Caki2 (cell line): ENCODE measurements at regions not wholly inside any gene's neighbourhood (a gene's known extent, or its start where the extent isn't known, plus 50 kb on each side); places are given as distances from the start of the nearest gene placed in this dataset.
A peak's percentile ranks its signal among the peaks of the same experiment; 100 is the strongest.

ENCODE experiments used
- DNase-seq: peaks from one replicate; pipeline ENCODE4 v3.0.0-alpha.2; 2015; ENCODE audit warnings: low read depth
- in situ Hi-C: cut with HindIII; loops from 2 replicates; pipeline ENCODE4 v1.10.0; 2016; ENCODE audit warnings: low sequenced_read_pairs, low pct_unique_long_range_greater_than_20kb, mixed read lengths

DNA sequence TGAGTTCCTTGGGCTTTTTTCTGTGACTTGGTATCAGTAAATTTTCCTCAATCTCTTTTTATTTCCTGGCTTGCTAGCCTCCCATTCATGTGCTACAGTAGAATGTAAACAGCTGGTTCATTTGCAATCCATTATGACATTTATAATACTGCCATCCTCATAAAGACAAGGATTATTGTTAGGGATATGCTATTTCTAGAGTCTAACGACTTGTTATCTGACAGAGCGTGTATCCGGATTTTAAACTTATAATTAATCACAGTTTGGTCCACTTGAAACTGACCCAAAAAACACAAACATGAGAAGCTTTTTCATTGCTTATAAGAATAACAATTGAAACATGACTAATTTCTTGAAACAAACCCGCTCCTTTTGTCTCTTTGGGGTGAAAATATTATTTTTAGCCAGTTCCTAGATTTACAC, 585.8 kb downstream of the TLE4 start:
- in situ Hi-C loops, result no loop called here
- DNase-seq, result no peak

DNA sequence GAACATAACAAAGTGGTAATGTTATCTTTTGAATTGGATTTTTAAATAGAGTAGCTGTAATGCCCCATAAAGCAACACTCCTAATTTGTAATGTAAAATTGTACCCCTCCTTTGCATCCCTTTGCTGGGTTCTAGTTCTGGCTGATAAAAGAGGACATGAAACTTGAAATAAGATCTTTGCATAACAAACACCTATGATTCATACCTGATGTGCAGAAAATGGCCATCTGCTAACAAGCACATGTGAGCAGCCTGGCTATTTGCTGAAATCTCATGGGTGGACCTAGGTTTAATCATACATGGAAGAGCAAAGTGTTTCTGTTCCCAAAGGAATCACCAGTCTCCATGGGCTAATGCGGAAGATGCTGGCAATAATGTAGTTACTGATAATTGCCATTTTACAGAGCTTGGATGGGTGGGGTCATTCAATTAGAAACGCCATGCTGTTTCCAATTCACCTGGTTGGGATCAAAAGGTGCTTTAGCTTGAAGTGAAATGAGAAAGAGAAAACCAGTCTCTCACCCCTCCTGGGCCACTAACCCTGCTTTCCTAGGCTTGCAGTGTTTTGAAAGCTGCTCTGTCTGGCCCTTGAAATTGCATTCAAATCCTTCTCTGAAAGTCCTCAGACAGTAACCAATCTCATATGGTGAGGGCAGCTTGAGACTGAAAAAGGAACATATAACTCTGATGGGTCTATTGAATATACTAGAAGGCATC, 585.1 kb downstream of the TLE4 start:
- DNase-seq, result no peak
- in situ Hi-C loops, result no loop called here

DNA sequence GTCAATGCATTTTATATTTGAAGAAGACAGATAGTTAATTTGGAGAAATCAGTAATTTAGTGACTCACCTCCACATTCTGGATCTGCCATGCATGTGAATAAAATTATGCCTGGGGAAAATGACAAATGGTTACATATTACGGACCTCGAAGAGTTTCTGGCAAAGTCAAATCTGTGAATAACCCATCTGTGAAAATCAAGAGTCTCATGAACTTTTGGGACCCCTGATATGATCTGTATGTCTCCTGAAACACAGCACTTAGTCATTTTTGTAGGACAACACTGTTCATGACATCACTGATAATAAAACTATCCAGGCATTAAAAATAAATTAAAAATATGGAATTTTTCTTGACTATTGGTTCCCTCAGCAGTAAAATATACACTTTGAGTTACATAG, 584.5 kb downstream of the TLE4 start:
- no peak for DNase-seq
- in situ Hi-C loops, result no loop called here

DNA sequence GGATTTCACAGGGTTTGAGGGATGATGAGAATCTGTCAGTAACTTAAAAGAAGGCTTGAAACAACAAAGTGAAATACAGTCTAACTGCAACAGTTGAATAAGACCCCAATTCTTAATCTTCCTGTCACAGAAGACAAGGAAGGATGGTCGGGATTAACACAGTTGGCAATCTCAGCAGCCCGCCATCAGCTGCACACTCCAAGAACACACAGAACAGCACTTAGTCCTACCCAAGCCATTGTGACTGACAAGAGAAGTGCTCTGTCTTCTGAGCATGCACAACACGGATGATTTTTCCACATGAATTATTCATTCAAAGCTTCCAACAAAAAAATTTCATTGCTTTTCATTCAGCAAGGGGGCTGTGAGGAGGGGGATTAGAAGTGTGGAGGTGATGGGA, 576.1 kb downstream of the TLE4 start:
- DNase-seq, result no peak
- in situ Hi-C loops, result no loop called here

DNA sequence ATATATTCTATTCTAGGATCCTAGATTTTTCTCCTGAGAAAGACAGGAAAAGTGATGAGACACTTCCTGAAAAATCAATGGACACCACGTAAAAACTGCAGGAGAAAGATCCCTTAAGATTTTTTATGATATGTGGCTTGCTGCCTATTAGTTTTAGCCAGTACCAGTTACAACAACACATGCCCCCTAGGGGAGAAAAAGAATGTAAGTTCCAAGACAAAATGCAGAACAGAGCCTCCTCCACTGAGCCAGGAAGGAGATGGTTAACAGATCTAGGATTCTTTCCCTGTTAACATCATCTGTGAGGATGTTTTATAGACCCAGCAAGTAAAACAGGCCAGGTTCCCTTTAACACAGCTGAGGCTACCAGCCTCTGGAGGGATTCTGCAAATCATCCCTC, 574.7 kb downstream of the TLE4 start:
- in situ Hi-C loops, result no loop called here
- no peak for DNase-seq

DNA sequence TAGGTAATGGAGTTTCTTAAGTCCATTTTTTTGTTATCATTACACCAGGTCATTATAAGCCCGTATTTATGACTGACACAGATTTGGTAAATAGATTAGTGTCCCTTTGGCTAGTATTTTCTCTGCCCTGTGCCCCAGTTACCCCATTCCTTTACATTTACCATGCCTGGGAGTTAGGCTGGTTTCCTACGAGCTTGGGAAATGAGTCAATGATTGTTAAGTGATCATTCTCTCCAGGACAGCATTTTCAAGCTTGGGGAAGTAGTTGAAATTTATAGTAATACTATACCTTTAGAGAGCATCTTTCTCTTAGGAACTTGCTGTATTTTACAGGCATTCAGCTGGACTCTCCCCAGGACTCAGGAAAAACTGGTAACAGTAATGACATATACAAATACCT, 573.1 kb downstream of the TLE4 start:
- in situ Hi-C loops, result no loop called here

DNA sequence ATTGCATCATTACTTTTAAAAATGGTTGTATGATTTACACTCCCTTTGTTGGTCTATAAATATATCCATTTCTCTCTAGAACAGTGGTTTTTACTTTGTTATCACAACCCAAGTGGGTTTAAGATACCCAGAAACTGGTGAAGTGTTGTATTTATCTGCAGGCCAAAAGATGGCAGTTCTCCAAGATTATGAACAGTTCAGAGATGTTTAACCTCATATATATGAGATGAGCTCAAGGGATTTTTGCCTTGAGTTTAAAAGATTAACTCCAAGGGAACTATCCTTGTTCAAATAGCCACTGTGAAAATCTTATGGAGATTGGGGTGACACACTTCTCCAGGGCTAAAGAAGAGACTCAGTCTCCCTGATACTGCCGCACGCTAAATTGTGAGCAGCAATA, 572.6 kb downstream of the TLE4 start:
- in situ Hi-C loops, result no loop called here
- DNase-seq, result no peak

More for the DNA sequence above, 573.1 kb downstream of the TLE4 start:
- no peak for DNase-seq

DNA sequence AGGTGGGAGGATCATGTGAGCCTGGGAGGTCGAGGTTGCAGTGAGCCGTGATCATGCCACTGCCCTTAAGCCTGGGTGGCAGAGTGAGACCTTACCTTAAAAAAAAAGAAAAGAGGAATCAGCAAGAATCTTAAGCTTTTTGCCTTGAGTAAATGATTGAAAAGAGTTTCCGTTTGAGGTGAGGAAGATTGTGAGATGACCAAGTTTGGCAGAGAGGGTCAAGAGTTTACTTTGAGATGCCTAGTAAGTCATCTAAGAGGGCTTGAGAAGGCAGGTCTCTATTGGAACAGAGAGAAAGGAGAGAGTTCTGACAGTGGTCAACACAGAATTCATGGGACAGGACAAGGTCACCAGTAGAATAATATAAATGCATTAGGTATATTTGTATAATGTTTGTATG, 572.1 kb downstream of the TLE4 start:
- DNase-seq, result no peak
- in situ Hi-C loops, result no loop called here

DNA sequence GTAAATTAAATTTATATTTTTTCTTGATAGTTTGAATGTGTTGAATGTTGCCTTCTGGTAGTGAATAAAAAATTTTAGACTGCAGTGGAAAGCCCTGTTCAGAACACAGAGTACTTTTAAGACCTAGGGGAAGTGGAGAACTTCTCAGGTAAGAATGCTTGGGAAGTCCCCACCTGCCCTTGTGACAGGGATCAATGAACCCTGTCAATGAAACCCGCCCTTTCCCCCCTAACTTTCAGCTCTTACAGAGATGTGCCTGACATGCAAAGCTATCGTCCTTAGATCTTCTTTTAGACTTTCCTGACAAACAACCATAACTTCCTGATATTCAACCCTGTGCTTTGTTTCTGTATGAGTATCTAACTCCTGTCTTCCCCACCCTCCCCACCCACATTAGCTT, 562.7 kb downstream of the TLE4 start:
- in situ Hi-C loops, result no loop called here
- DNase-seq, result no peak

DNA sequence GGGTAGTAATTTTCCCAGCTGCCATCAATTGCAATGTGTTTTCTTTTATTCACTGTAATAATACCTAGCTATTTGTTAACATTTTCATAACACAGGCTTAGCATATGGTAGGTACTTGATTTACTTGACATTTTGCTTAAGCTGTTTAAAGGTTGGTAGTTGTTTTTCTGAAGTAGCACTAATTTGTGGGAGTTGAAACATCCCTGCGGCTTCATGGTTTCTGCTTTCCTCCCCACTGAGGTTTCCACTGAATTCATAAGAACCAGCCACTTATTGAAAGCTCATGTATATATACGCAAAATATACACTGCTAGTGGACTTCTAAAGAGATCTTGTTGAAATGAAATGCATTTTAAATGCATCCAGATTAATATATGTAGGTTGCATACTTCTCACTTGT, 559.9 kb downstream of the TLE4 start:
- DNase-seq, result no peak
- in situ Hi-C loops, result no loop called here

DNA sequence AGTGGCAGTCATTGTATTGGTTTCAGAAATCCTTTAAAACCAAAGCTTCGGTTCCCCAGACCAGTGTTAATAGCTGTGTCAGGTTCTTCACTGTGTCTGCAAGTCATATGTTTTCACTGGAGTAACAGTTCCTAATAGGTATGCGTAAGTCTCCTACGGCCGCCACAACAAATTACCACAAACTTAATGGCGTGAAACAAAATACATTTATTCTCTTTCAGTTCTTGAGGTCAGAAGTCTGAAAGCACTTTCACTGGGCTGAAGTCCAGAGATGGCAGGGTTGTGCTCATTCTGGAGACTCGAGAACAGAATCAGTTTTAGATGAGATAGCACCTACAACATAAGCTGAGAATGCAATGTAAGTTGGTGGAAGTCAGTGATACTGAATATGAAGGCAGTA, 556.2 kb downstream of the TLE4 start:
- in situ Hi-C loops, result no loop called here
- DNase-seq, result peak; percentile 2

DNA sequence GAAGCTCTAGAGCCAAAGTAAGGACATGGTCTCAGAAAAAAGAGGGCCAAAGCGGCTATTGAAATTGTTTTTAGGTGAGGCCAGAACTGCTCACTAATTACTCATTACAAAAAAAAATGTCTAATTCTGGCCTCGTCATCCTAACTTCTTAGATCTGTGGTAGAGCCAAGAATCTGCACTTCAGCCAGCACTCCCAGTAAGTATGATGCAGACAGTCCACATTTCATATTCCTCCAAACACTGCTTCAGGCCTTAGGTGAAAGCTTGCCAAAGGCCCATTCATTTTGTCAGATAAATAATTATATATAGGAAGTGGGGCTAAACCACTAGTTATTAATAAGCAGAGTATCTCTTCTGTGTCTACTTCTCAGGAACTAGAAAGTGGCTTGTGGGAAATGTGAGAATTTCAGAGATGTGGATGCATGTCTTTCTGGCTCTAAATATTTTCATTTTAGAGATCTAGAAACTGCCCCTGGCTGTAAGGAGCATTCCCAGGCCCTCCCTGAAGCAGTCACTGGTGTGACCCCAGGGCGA, 554.0 kb downstream of the TLE4 start:
- in situ Hi-C loops, result no loop called here
- DNase-seq, result no peak

DNA sequence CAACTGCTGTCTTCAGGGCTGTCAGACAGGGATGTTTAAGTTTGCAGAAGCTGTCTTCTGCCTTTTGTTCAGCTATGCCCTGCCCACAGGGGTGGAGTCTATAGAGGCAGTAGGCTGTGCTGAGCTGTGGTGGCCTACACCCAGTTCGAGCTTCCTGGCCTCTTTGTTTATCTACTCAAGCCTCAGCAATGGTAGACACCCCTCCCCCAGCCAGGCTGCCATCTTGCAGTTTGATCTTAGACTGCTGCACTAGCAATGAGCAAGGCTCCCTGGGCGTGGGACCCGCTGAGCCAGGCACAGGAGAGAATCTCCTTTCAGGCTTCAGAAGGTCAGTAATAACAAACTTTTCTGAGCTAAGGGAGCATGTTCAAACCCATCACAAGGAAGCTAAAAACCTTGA, 545.3 kb downstream of the TLE4 start:
- DNase-seq, result no peak
- in situ Hi-C loops, result no loop called here

DNA sequence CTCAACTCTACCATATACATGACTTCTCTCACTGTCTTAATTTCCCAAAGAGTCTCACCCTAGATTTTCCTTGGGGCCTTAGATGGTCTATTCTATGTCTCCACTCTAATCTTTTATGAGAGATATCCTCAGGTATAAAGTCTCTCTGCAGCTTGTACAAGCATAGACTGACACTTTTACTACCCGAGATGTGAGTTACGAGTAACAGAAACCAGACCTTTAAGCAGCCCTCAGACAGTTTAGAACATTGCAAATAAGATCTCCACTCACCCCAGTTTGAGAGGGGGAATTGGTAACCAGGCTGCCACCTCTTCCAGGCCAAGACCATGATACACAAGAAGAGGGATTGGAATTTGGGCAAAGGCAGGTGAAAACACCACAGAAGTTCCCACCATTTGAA, 542.5 kb downstream of the TLE4 start:
- DNase-seq, result no peak
- in situ Hi-C loops, result no loop called here

DNA sequence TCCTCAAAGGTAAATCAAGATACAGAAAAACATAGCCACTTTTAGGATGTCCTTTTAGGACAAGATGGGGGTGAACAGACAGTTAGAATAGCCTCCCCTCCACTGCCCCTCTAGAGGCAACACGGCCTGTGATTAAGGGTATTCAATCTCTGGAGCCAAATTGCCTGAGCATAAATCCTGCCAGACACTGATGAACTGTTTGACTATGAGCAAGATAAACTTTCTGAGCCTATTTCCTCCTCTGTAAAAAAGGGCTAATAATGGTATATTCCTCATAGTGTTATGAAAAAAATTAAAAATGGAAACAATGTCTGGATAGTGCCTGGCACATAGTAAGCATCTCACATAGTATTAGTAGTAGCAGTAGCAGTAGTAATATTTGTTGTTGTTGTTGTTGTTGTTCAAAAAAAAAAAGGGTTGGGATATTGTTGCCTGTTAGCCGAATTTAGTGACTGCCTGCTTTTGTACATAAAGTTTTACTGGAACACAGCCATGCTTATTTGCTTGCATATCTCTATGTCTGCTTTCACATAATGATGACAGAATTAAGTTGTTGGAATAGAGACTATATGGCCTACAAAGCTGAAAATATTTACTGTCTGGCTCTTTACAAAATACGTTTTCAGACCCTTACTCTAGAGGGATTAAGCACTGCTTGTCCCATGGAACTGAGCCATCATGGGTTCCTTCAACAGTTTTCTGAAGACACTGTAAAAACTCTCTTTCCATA, 536.3 kb downstream of the TLE4 start:
- no peak for DNase-seq
- in situ Hi-C loops, result no loop called here

DNA sequence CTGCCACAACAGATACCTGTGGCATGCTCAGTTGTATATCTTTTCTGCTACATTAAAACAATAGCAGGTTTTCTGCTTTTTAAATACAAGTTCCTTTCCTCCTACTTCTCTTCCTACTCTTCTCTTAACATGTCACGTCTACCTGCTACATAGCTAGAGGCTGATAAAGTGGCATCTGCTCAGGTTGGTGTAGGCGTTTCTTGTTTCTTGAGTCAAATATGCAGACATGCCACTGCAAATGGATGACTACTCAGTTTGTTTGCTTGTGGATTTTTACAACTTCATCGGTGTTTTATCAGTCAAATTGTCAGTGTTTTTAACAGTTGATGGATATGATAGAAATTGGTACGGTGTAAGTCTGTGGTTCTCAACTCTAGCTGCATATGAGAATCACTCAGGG, 525.7 kb downstream of the TLE4 start:
- in situ Hi-C loops, result no loop called here
- no peak for DNase-seq

DNA sequence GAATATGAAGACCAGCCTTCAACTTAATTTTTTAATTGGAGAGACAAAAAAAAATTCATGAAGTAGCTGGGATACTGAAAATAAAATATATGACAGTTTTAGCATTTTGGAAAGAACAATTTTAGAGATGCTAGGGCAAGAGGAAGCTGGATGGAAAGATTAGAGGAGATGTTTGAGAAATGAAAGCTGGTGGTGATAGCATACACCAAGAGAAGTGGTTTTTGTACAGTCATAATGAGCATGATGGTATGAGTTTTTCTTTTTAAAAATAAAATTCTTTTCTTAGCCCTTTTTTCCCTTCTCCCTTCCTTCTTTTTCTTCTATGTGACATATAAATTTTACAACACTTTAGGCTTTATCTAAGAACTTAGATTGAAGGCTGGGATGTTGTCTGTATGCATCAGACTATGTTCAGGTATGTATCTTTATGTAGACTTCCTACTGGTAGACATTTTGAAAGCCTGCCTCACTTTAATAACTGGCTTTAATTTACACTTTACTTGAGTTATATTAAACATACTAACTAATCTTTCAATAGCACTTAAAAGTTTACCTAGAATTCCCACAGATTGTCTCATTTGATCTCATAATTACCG, 522.5 kb downstream of the TLE4 start:
- no peak for DNase-seq

DNA sequence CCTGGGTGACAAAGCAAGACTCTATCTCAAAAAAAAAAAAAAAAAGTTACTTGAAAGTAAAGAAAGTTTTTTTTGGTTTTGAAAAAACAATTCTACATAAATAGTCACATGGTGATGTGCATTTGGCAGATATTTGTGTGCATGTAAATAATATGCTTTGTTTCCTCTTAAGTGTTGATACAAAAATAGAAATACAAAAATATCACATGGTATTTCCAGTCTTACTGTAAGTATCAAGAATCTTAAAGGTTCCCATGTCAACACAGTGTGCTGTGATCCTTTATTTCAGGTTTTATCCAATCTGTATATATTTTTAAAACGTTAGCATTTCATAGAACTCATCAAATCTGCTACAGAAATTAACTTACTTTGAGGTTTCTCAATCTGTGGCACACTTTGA, 521.9 kb downstream of the TLE4 start:
- no peak for DNase-seq
- in situ Hi-C loops, result no loop called here

More for the DNA sequence above, 522.5 kb downstream of the TLE4 start:
- in situ Hi-C loops, result no loop called here

DNA sequence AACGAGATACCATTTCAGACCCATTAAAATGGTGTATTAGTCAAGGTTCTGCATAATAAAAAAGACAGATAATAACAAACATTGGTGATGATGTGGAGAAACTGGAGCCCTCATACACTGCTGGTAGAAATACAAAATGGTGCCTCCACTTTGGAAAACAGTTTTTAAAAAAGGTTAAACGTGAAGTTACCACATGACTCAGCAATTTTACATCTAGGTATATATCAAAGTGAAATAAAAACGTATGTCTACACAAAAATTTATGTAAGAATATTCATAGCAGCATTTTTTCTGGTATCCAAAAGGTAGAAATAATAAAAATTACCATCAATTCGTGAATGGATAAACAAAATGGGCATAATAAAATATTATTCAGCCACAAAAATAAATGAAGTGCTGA, 519.8 kb downstream of the TLE4 start:
- in situ Hi-C loops, result no loop called here
- no peak for DNase-seq
